Subcutaneous abdominal adipose tissue (tissue), 5 donors: ENCODE measurements at regions not wholly inside any gene's neighbourhood (a gene's known extent, or its start where the extent isn't known, plus 50 kb on each side); places are given as distances from the start of the nearest gene placed in this dataset.

Source experiments
- H3K27ac ChIP-seq: one replicate; pipeline ENCODE4 v1.7.0; 2013; ENCODE audit warnings: low read depth, mild to moderate bottlenecking, inconsistent platforms, low read length, moderate library complexity
- H3K27me3 ChIP-seq, 5 donors: one replicate each; pipeline ENCODE4 v1.7.0; 2013; ENCODE audit warnings: low read length in 5 of 5, inconsistent platforms in 1 of 5; ENCODE audit not compliant: control insufficient read depth in 5 of 5, insufficient read depth in 4 of 5
- H3K36me3 ChIP-seq, 5 donors: one replicate each; pipeline ENCODE4 v1.7.0; 2013; ENCODE audit warnings: low read length in 5 of 5; ENCODE audit not compliant: control insufficient read depth in 5 of 5, insufficient read depth in 5 of 5
- H3K4me1 ChIP-seq, 5 donors: one replicate each; pipeline ENCODE4 v1.7.0; 2013; ENCODE audit warnings: low read length in 5 of 5, mild to moderate bottlenecking in 3 of 5, moderate library complexity in 1 of 5; ENCODE audit not compliant: control insufficient read depth in 5 of 5, insufficient read depth in 5 of 5
- H3K4me3 ChIP-seq, 5 donors: one replicate each; pipeline ENCODE4 v1.7.0; 2013; ENCODE audit warnings: low read length in 5 of 5, low read depth in 1 of 5
- H3K9ac ChIP-seq, 5 donors: one replicate each; pipeline ENCODE4 v1.7.0; 2013; ENCODE audit warnings: low read length in 5 of 5, mild to moderate bottlenecking in 4 of 5, moderate library complexity in 3 of 5
- H3K9me3 ChIP-seq, 5 donors: one replicate each; pipeline ENCODE4 v1.7.0; 2013; ENCODE audit warnings: low read length in 5 of 5; ENCODE audit not compliant: control insufficient read depth in 5 of 5
- donor health status: healthy.
- donor health status: healthy.
- donor health status: healthy.
- donor health status: healthy.
- donor health status: healthy.

GRCh38 chr5:133811168-133811567, 157.3 kb downstream of the C5orf15 start:
- Histone ChIP-seq H3K9ac (no peak overlapping the region), H3K27ac (no peak overlapping the region), H3K36me3 (no peaks in the 10 kb centered on the region), H3K27me3 (peaks cover under 1 to 9% (median 5%) of the 10 kb centered on the region in 5 donors), H3K4me1 (peaks cover 0 to 5% (median 0%) of the 10 kb centered on the region in 5 donors), H3K9me3 (no peaks in the 10 kb centered on the region), H3K4me3 (no peak overlapping the region)

GRCh38 chr5:133809801-133810200, 158.6 kb downstream of the C5orf15 start:
- no peak overlapping the region for H3K4me3 ChIP-seq
- peaks cover 0 to 2% (median 0%) of the 10 kb centered on the region in 5 donors for H3K9me3 ChIP-seq
- no peak overlapping the region for H3K27ac ChIP-seq
- no peak overlapping the region for H3K9ac ChIP-seq
- peaks cover 0 to 9% (median 5%) of the 10 kb centered on the region in 5 donors for H3K27me3 ChIP-seq
- H3K4me1 ChIP-seq = peaks cover 0 to 5% (median 0%) of the 10 kb centered on the region in 5 donors
- no peaks in the 10 kb centered on the region for H3K36me3 ChIP-seq

GRCh38 chr5:133807348-133807747, 161.1 kb downstream of the C5orf15 start:
- no peaks in the 10 kb centered on the region for H3K4me1 ChIP-seq
- no peak overlapping the region for H3K4me3 ChIP-seq
- no peak overlapping the region for H3K9ac ChIP-seq
- no peaks in the 10 kb centered on the region for H3K36me3 ChIP-seq
- H3K9me3 ChIP-seq = peaks cover 0 to 2% (median 0%) of the 10 kb centered on the region in 5 donors
- peaks cover 0 to 12% (median 5%) of the 10 kb centered on the region in 5 donors for H3K27me3 ChIP-seq
- H3K27ac ChIP-seq = no peak overlapping the region

- Histone ChIP-seq H3K4me1 (no peaks in the 10 kb centered on the region), H3K27ac (no peak overlapping the region), H3K9me3 (peaks cover 0 to 2% (median 0%) of the 10 kb centered on the region in 5 donors), H3K36me3 (no peaks in the 10 kb centered on the region), H3K27me3 (peaks cover 0 to 8% (median 5%) of the 10 kb centered on the region in 5 donors), H3K4me3 (no peak overlapping the region), H3K9ac (no peak overlapping the region)
Measured at GRCh38 chr5:133806847-133807246, 161.6 kb downstream of the C5orf15 start.

GRCh38 chr5:133801955-133802751, 166.3 kb downstream of the C5orf15 start:
- Histone ChIP-seq H3K9me3 (peaks cover 0 to 2% (median 0%) of the 10 kb centered on the region in 5 donors), H3K4me3 (no peak overlapping the region), H3K9ac (no peak overlapping the region), H3K36me3 (no peaks in the 10 kb centered on the region), H3K27me3 (peaks cover 0 to 16% (median 5%) of the 10 kb centered on the region in 5 donors), H3K27ac (no peak overlapping the region), H3K4me1 (no peaks in the 10 kb centered on the region)

GRCh38 chr5:133801431-133801830, 167.0 kb downstream of the C5orf15 start:
- H3K27ac ChIP-seq = no peak overlapping the region
- H3K9me3 ChIP-seq = peaks cover 0 to 2% (median 0%) of the 10 kb centered on the region in 5 donors
- peaks cover 0 to 16% (median 7%) of the 10 kb centered on the region in 5 donors for H3K27me3 ChIP-seq
- no peaks in the 10 kb centered on the region for H3K36me3 ChIP-seq
- no peak overlapping the region for H3K9ac ChIP-seq
- no peaks in the 10 kb centered on the region for H3K4me1 ChIP-seq
- H3K4me3 ChIP-seq = no peak overlapping the region

GRCh38 chr5:133799571-133800237, 168.7 kb downstream of the C5orf15 start:
- Histone ChIP-seq H3K27me3 (peaks cover 0 to 20% (median 7%) of the 10 kb centered on the region in 5 donors), H3K27ac (no peak overlapping the region), H3K36me3 (no peaks in the 10 kb centered on the region), H3K4me3 (no peak overlapping the region), H3K9me3 (no peaks in the 10 kb centered on the region), H3K9ac (no peak overlapping the region), H3K4me1 (no peaks in the 10 kb centered on the region)

GRCh38 chr5:133797167-133797566, 171.3 kb downstream of the C5orf15 start:
- Histone ChIP-seq H3K27me3 (peaks cover 0 to 20% (median 7%) of the 10 kb centered on the region in 5 donors), H3K27ac (no peak overlapping the region), H3K4me1 (no peaks in the 10 kb centered on the region)

GRCh38 chr5:133796186-133796585, 172.2 kb downstream of the C5orf15 start:
- Histone ChIP-seq H3K4me1 (no peaks in the 10 kb centered on the region), H3K36me3 (no peaks in the 10 kb centered on the region), H3K9ac (no peak overlapping the region), H3K4me3 (no peak overlapping the region), H3K27ac (no peak overlapping the region), H3K9me3 (no peaks in the 10 kb centered on the region), H3K27me3 (peaks cover 0 to 16% (median 3%) of the 10 kb centered on the region in 5 donors)

More at GRCh38 chr5:133797167-133797566, 171.3 kb downstream of the C5orf15 start:
- Histone ChIP-seq H3K4me3 (no peak overlapping the region), H3K36me3 (no peaks in the 10 kb centered on the region), H3K9ac (no peak overlapping the region), H3K9me3 (no peaks in the 10 kb centered on the region)
